Thymus (tissue), 11 donors: ENCODE measurements at regions not wholly inside any gene's neighbourhood (a gene's known extent, or its start where the extent isn't known, plus 50 kb on each side); places are given as distances from the start of the nearest gene placed in this dataset.

ENCODE experiments used
- DNase-seq, 9 donors: peaks; one replicate each; pipeline ENCODE4 v3.0.0-alpha.2; 2013; ENCODE audit warnings: low spot score in 9 of 9, low read depth in 6 of 9, missing footprints in 1 of 9
- H3K27ac ChIP-seq, 2 donors: one replicate each; pipeline ENCODE4 v1.5.1; 2013; ENCODE audit warnings: control low read depth in 1 of 2, low read depth in 1 of 2, low read length in 1 of 2, mild to moderate bottlenecking in 1 of 2, moderate library complexity in 1 of 2
- H3K27me3 ChIP-seq, 2 donors: one replicate each; pipeline ENCODE4 v1.5.1; 2013; ENCODE audit warnings: low read length in 1 of 2; ENCODE audit not compliant: control insufficient read depth in 2 of 2, insufficient read depth in 1 of 2
- H3K36me3 ChIP-seq, 2 donors: one replicate each; pipeline ENCODE4 v1.5.1; 2013; ENCODE audit warnings: low read length in 1 of 2, mild to moderate bottlenecking in 1 of 2, moderate library complexity in 1 of 2; ENCODE audit not compliant: control insufficient read depth in 2 of 2, insufficient read depth in 2 of 2
- H3K4me1 ChIP-seq, 2 donors: one replicate each; pipeline ENCODE4 v1.5.1; 2013; ENCODE audit warnings: low read length in 2 of 2; ENCODE audit not compliant: control insufficient read depth in 2 of 2, insufficient read depth in 2 of 2
- H3K4me3 ChIP-seq, 2 donors: one replicate each; pipeline ENCODE4 v1.5.1; 2013; ENCODE audit warnings: low read length in 2 of 2, control low read depth in 1 of 2, mild to moderate bottlenecking in 1 of 2
- H3K9me3 ChIP-seq, 2 donors: one replicate each; pipeline ENCODE4 v1.5.1; 2013; ENCODE audit warnings: low read length in 1 of 2, mild to moderate bottlenecking in 1 of 2; ENCODE audit not compliant: control insufficient read depth in 2 of 2, insufficient read depth in 1 of 2
- WGBS: extraction: QIAGEN DNeasy Blood & Tissue Kit; methylation state at CpG from one replicate; pipeline ENCODE4 v1.1.7; 2013; 5-methylcytosine and 5-hydroxymethylcytosine counted together
- donor health status: healthy.

DNA sequence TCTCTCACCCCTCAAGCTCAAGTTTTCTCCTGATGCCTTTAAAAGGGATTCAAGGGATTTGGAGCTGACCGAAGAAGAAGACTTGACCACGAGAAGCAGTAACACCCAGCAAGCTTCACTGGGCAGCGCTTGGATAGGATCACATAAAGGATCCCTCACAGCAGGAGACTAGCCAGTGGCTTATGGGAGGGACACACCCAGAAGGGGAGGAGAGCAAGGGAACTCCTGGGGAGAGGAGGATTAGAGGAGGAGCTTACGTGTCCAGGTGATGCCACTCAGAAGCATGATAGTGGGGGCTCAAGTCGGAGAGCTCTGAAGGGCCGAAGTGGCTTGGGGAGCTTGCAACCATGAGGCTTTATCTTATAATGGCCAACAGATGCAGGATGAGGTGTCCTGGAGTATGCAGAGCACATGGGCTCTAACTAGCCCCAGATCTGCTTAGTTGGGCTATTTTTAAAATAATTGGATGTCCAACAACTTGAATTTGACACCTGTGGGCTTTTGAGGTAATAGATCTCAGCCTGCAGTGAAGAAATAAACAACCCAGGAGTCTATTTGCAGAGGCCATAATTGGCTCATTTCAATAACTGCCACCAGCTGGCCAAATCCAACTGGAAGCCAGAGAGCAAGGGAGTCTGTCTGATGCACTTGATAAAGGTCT lies 137.9 kb upstream of the EXOC2 start:
- Histone ChIP-seq H3K4me1 (no peaks in the 10 kb centered on the region), H3K27me3 (no peaks in the 10 kb centered on the region), H3K4me3 (no peak overlapping the region), H3K9me3 (peaks cover 0 to 15% of the 10 kb centered on the region in 2 donors), H3K36me3 (no peaks in the 10 kb centered on the region), H3K27ac (no peak overlapping the region)
- no peak for DNase-seq
- WGBS: 90% methylated on average over 6 of the region's 6 CpGs

GRCh38 chr6:829656-830055 lies 136.7 kb upstream of the EXOC2 start:
- no peak overlapping the region for H3K27ac ChIP-seq
- no peak for DNase-seq
- no peaks in the 10 kb centered on the region for H3K36me3 ChIP-seq
- H3K4me3 ChIP-seq: no peak overlapping the region
- no peaks in the 10 kb centered on the region for H3K27me3 ChIP-seq
- no peaks in the 10 kb centered on the region for H3K4me1 ChIP-seq
- peaks cover 0 to 15% of the 10 kb centered on the region in 2 donors for H3K9me3 ChIP-seq
- 49% methylated on average over 4 of the region's 4 CpGs for WGBS

GRCh38 chr6:827431-827830 lies 134.5 kb upstream of the EXOC2 start:
- H3K27me3 ChIP-seq: no peaks in the 10 kb centered on the region
- no peak for DNase-seq
- H3K36me3 ChIP-seq: no peaks in the 10 kb centered on the region
- peaks cover 0 to 10% of the 10 kb centered on the region in 2 donors for H3K9me3 ChIP-seq
- WGBS: 100% methylated on average over 1 of the region's 1 CpG
- H3K4me1 ChIP-seq: no peaks in the 10 kb centered on the region
- no peak overlapping the region for H3K27ac ChIP-seq
- H3K4me3 ChIP-seq: no peak overlapping the region

DNA sequence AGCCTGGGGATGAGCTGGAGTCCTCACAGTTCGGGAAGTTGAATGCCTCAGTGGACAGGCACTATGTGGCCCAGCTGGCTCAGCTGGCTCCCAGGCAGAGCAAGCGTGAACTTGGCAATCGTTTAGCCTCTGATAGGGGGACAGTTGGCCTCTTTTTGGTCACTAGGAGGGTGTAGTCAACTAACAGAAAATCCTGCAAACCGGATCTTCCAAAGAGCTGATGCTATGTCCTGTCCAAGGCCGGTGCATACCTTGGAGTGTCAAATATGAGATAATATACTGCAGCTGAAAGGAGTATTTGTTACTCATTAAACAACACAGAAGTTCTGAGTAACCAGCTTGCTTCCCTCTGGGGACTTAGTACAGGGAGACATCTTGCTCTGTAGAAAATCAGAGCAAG lies 126.2 kb upstream of the EXOC2 start:
- WGBS: 87% methylated on average over 5 of the region's 5 CpGs
- Histone ChIP-seq H3K36me3 (no peaks in the 10 kb centered on the region), H3K9me3 (no peaks in the 10 kb centered on the region), H3K27ac (no peak overlapping the region), H3K4me1 (no peaks in the 10 kb centered on the region), H3K27me3 (peaks cover 0 to 6% of the 10 kb centered on the region in 2 donors), H3K4me3 (no peak overlapping the region)
- DNase-seq: no peak

DNA sequence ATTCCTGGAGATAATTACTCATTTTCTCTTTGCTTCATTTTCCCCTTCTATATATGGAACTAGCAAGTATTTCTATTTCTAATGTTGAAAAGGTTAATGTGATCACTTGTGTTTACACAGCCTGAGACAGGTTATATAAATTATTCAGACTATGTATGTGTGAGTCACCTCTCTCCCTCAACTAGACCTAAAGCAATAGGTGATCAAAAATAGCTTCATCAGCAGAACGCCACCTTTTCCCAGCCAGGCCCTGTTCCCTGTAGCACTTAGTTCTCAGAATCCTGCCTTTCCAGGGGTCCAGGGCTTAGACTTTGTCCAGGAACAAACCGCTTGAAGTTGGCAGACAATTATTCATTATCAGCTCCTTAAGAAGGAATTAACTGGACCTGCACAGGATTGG lies 125.3 kb upstream of the EXOC2 start:
- Histone ChIP-seq H3K4me1 (no peaks in the 10 kb centered on the region), H3K4me3 (no peak overlapping the region), H3K27ac (no peak overlapping the region), H3K27me3 (peaks cover 0 to 6% of the 10 kb centered on the region in 2 donors), H3K9me3 (no peaks in the 10 kb centered on the region), H3K36me3 (no peaks in the 10 kb centered on the region)
- DNase-seq: no peak
- WGBS: 92% methylated on average over 2 of the region's 2 CpGs

GRCh38 chr6:816510-817084 lies 123.7 kb upstream of the EXOC2 start:
- Histone ChIP-seq H3K27ac (no peak overlapping the region), H3K4me3 (no peak overlapping the region), H3K9me3 (no peaks in the 10 kb centered on the region), H3K4me1 (no peaks in the 10 kb centered on the region), H3K27me3 (peaks cover 0 to 6% of the 10 kb centered on the region in 2 donors), H3K36me3 (no peaks in the 10 kb centered on the region)
- WGBS: 41% methylated on average over 11 of the region's 11 CpGs
- no peak for DNase-seq

DNA sequence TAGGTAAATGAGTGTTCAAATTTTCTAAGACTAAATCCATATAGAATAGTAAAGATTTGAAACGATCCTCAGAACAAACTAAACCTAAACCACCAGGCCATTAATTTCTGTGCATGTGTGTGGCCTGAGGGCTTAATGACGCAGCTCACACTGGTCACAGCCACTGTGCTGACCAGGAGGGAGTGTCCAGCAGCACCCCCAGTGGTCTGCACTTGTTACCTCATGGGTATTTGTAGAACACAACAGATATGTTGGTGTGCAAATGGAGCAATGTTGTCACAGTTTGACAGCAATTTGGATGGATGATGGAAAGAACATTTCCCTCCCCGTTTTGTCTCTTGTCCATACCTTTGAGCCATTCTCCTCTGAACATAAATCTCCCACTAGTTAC lies 122.4 kb upstream of the EXOC2 start:
- 88% methylated on average over 3 of the region's 3 CpGs for WGBS
- Histone ChIP-seq H3K9me3 (no peaks in the 10 kb centered on the region), H3K27me3 (peaks cover 0 to 6% of the 10 kb centered on the region in 2 donors), H3K4me3 (no peak overlapping the region), H3K4me1 (no peaks in the 10 kb centered on the region), H3K36me3 (no peaks in the 10 kb centered on the region), H3K27ac (no peak overlapping the region)
- no peak for DNase-seq

GRCh38 chr6:814378-815347 lies 121.7 kb upstream of the EXOC2 start:
- no peak for DNase-seq
- no peaks in the 10 kb centered on the region for H3K4me1 ChIP-seq
- 84% methylated on average over 14 of the region's 14 CpGs for WGBS
- H3K27me3 ChIP-seq: peaks cover 0 to 6% of the 10 kb centered on the region in 2 donors
- H3K4me3 ChIP-seq: no peak overlapping the region
- no peaks in the 10 kb centered on the region for H3K9me3 ChIP-seq
- no peak overlapping the region for H3K27ac ChIP-seq
- no peaks in the 10 kb centered on the region for H3K36me3 ChIP-seq

GRCh38 chr6:811831-812230 lies 118.9 kb upstream of the EXOC2 start:
- no peak for DNase-seq
- Histone ChIP-seq H3K36me3 (no peaks in the 10 kb centered on the region), H3K9me3 (no peaks in the 10 kb centered on the region), H3K27ac (no peak overlapping the region), H3K4me3 (no peak overlapping the region), H3K27me3 (peaks cover 0 to 3% of the 10 kb centered on the region in 2 donors), H3K4me1 (no peaks in the 10 kb centered on the region)
- WGBS: 97% methylated on average over 2 of the region's 2 CpGs
